ENCODE measurements at regions not wholly inside any gene's neighbourhood (a gene's known extent, or its start where the extent isn't known, plus 50 kb on each side); places are given as distances from the start of the nearest gene placed in this dataset.

DNA sequence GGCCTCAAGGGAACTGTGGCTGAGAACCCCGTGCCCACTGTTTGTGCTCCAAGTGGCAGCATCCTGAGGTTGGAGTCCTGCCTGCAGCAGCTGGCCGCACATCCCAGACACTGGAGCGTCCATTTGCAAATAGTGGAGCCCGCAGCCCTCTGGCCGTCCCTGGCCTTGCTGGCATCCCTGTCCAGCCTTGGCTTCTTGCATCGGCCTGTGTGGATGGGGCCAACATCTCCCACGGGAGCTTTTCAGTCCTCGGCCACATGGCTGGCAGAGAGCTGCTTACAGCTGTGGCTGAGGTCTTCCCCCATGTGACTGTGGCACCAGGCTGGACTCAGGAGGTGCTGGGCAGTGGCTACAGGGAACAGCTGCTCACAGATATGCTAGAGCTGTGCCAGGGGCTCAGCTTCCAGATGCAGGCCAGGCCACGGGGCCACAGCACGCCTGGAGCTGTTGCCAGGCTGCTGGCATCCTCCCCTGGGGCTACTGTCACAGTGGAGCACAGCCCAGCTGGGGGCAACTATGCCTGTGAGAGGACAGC, 71.2 kb downstream of the FAM43A start:
- ATAC-seq (no peak), DNase-seq (ENCODE audit: low spot score) (no peak)
- no peak overlapping the region for H3K27ac Mint-ChIP-seq
- H3K79me2 ChIP-seq (replicated peaks; ENCODE audit: insufficient read depth): no peaks in the 10 kb centered on the region
- H3K4me3 Mint-ChIP-seq: no peak overlapping the region
- no peaks in the 10 kb centered on the region for H4K20me1 ChIP-seq (replicated peaks; ENCODE audit: insufficient read depth)
- peaks cover 2% of the 10 kb centered on the region for H3K27me3 Mint-ChIP-seq (ENCODE audit: insufficient read depth, low read depth, poor library complexity)
- H3K27ac ChIP-seq (ENCODE audit: low read depth): no peak overlapping the region
- H3K4me1 ChIP-seq (ENCODE audit: insufficient read depth): no peaks in the 10 kb centered on the region
- no peaks in the 10 kb centered on the region for H3K9me3 Mint-ChIP-seq
- no peaks in the 10 kb centered on the region for H3K36me3 ChIP-seq (ENCODE audit: insufficient read depth)
- no peaks in the 10 kb centered on the region for H3K27me3 ChIP-seq (ENCODE audit: insufficient read depth)
- no peak overlapping the region for H3K4me2 ChIP-seq
- H2AFZ ChIP-seq: no peak overlapping the region
- no peaks in the 10 kb centered on the region for H3K36me3 Mint-ChIP-seq (ENCODE audit: low read depth)
- H3F3A ChIP-seq (replicated peaks; ENCODE audit: low read depth): no peaks in the 10 kb centered on the region
- H3K9me2 ChIP-seq (ENCODE audit: insufficient read depth): no peaks in the 10 kb centered on the region
- TF ChIP-seq, protein P1, sequence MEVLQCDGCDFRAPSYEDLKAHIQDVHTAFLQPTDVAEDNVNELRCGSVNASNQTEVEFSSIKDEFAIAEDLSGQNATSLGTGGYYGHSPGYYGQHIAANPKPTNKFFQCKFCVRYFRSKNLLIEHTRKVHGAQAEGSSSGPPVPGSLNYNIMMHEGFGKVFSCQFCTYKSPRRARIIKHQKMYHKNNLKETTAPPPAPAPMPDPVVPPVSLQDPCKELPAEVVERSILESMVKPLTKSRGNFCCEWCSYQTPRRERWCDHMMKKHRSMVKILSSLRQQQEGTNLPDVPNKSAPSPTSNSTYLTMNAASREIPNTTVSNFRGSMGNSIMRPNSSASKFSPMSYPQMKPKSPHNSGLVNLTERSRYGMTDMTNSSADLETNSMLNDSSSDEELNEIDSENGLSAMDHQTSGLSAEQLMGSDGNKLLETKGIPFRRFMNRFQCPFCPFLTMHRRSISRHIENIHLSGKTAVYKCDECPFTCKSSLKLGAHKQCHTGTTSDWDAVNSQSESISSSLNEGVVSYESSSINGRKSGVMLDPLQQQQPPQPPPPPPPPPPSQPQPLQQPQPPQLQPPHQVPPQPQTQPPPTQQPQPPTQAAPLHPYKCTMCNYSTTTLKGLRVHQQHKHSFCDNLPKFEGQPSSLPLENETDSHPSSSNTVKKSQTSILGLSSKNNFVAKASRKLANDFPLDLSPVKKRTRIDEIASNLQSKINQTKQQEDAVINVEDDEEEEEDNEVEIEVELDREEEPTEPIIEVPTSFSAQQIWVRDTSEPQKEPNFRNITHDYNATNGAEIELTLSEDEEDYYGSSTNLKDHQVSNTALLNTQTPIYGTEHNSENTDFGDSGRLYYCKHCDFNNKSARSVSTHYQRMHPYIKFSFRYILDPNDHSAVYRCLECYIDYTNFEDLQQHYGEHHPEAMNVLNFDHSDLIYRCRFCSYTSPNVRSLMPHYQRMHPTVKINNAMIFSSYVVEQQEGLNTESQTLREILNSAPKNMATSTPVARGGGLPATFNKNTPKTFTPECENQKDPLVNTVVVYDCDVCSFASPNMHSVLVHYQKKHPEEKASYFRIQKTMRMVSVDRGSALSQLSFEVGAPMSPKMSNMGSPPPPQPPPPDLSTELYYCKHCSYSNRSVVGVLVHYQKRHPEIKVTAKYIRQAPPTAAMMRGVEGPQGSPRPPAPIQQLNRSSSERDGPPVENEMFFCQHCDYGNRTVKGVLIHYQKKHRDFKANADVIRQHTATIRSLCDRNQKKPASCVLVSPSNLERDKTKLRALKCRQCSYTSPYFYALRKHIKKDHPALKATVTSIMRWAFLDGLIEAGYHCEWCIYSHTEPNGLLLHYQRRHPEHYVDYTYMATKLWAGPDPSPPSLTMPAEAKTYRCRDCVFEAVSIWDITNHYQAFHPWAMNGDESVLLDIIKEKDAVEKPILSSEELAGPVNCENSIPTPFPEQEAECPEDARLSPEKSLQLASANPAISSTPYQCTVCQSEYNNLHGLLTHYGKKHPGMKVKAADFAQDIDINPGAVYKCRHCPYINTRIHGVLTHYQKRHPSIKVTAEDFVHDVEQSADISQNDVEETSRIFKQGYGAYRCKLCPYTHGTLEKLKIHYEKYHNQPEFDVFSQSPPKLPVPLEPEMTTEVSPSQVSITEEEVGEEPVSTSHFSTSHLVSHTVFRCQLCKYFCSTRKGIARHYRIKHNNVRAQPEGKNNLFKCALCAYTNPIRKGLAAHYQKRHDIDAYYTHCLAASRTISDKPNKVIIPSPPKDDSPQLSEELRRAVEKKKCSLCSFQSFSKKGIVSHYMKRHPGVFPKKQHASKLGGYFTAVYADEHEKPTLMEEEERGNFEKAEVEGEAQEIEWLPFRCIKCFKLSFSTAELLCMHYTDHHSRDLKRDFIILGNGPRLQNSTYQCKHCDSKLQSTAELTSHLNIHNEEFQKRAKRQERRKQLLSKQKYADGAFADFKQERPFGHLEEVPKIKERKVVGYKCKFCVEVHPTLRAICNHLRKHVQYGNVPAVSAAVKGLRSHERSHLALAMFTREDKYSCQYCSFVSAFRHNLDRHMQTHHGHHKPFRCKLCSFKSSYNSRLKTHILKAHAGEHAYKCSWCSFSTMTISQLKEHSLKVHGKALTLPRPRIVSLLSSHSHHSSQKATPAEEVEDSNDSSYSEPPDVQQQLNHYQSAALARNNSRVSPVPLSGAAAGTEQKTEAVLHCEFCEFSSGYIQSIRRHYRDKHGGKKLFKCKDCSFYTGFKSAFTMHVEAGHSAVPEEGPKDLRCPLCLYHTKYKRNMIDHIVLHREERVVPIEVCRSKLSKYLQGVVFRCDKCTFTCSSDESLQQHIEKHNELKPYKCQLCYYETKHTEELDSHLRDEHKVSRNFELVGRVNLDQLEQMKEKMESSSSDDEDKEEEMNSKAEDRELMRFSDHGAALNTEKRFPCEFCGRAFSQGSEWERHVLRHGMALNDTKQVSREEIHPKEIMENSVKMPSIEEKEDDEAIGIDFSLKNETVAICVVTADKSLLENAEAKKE (CRISPR knock-in tag; IDR thresholded peaks at IDR 0.05): no peak
- TF ChIP-seq, protein P2, sequence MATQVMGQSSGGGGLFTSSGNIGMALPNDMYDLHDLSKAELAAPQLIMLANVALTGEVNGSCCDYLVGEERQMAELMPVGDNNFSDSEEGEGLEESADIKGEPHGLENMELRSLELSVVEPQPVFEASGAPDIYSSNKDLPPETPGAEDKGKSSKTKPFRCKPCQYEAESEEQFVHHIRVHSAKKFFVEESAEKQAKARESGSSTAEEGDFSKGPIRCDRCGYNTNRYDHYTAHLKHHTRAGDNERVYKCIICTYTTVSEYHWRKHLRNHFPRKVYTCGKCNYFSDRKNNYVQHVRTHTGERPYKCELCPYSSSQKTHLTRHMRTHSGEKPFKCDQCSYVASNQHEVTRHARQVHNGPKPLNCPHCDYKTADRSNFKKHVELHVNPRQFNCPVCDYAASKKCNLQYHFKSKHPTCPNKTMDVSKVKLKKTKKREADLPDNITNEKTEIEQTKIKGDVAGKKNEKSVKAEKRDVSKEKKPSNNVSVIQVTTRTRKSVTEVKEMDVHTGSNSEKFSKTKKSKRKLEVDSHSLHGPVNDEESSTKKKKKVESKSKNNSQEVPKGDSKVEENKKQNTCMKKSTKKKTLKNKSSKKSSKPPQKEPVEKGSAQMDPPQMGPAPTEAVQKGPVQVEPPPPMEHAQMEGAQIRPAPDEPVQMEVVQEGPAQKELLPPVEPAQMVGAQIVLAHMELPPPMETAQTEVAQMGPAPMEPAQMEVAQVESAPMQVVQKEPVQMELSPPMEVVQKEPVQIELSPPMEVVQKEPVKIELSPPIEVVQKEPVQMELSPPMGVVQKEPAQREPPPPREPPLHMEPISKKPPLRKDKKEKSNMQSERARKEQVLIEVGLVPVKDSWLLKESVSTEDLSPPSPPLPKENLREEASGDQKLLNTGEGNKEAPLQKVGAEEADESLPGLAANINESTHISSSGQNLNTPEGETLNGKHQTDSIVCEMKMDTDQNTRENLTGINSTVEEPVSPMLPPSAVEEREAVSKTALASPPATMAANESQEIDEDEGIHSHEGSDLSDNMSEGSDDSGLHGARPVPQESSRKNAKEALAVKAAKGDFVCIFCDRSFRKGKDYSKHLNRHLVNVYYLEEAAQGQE (IDR thresholded peaks at IDR 0.05; ENCODE audit: unreplicated experiment): no peak
- TF ChIP-seq ZNF114 (CRISPR knock-in tag; IDR thresholded peaks at IDR 0.05): no peak
- TF ChIP-seq JUNB (IDR thresholded peaks at IDR 0.05; ENCODE audit: unreplicated experiment): no peak
- TF ChIP-seq, protein P3, sequence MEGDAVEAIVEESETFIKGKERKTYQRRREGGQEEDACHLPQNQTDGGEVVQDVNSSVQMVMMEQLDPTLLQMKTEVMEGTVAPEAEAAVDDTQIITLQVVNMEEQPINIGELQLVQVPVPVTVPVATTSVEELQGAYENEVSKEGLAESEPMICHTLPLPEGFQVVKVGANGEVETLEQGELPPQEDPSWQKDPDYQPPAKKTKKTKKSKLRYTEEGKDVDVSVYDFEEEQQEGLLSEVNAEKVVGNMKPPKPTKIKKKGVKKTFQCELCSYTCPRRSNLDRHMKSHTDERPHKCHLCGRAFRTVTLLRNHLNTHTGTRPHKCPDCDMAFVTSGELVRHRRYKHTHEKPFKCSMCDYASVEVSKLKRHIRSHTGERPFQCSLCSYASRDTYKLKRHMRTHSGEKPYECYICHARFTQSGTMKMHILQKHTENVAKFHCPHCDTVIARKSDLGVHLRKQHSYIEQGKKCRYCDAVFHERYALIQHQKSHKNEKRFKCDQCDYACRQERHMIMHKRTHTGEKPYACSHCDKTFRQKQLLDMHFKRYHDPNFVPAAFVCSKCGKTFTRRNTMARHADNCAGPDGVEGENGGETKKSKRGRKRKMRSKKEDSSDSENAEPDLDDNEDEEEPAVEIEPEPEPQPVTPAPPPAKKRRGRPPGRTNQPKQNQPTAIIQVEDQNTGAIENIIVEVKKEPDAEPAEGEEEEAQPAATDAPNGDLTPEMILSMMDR (conservative IDR thresholded peaks at IDR 0.05; ENCODE audit: low read depth in 2 of 2): no peak
- TF ChIP-seq, protein P4, sequence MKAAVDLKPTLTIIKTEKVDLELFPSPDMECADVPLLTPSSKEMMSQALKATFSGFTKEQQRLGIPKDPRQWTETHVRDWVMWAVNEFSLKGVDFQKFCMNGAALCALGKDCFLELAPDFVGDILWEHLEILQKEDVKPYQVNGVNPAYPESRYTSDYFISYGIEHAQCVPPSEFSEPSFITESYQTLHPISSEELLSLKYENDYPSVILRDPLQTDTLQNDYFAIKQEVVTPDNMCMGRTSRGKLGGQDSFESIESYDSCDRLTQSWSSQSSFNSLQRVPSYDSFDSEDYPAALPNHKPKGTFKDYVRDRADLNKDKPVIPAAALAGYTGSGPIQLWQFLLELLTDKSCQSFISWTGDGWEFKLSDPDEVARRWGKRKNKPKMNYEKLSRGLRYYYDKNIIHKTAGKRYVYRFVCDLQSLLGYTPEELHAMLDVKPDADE (IDR thresholded peaks at IDR 0.05): no peak
- TF ChIP-seq ZNF331 (CRISPR knock-in tag; IDR thresholded peaks at IDR 0.05; ENCODE audit: low read depth): no peak
- TF ChIP-seq EZH2phosphoT487 (IDR thresholded peaks at IDR 0.05; ENCODE audit: unreplicated experiment): no peak
- no peak for TF ChIP-seq POLR2AphosphoS5 (IDR thresholded peaks at IDR 0.05; ENCODE audit: low read depth)
- no peak for TF ChIP-seq EZH2 (IDR thresholded peaks at IDR 0.05; ENCODE audit: low read depth, unreplicated experiment)
- no peak for TF ChIP-seq CREB1 (CRISPR knock-in tag; IDR thresholded peaks at IDR 0.05; ENCODE audit: low read depth)
- no peak for TF ChIP-seq STAT1 (IDR thresholded peaks at IDR 0.05; ENCODE audit: unreplicated experiment)
- TF ChIP-seq NANOG (IDR thresholded peaks at IDR 0.05; ENCODE audit: borderline replicate concordance): no peak
- H3K4me1 Mint-ChIP-seq: peaks cover 11% of the 10 kb centered on the region
- no peak overlapping the region for H3K4me3 ChIP-seq

All from GM23338 (cell line).